GM19043 (cell line): ENCODE measurements at regions not wholly inside any gene's neighbourhood (a gene's known extent, or its start where the extent isn't known, plus 50 kb on each side); places are given as distances from the start of the nearest gene placed in this dataset.
"Not testable (repeated sequence)": the region's sequence is repeated elsewhere in the genome, so short reads cannot be mapped to it uniquely, and the experiment has no call there.

Source experiments
- ATAC-seq: cut with Tn5 transposase; IDR thresholded peaks from one replicate; pipeline ENCODE4 v1.9.1; 2021; ENCODE audit warnings: low read depth; ENCODE audit not compliant: unreplicated experiment

- no peak for ATAC-seq
Observed at GRCh38 chr2:63737081-63737751, 104.5 kb upstream of the UGP2 start.

GRCh38 chr2:63738019-63738418 is 103.7 kb upstream of the UGP2 start:
- ATAC-seq = no peak

- not testable (repeated sequence) for ATAC-seq
Observed at GRCh38 chr2:63739180-63739579, 102.5 kb upstream of the UGP2 start.

GRCh38 chr2:63740020-63740419 is 101.7 kb upstream of the UGP2 start:
- ATAC-seq = no peak

- ATAC-seq = no peak
Observed at GRCh38 chr2:63740943-63741342, 100.8 kb upstream of the UGP2 start.

GRCh38 chr2:63741884-63742579 is 99.7 kb upstream of the UGP2 start:
- no peak for ATAC-seq

- ATAC-seq = no peak
Observed at GRCh38 chr2:63742580-63742976, 99.1 kb upstream of the UGP2 start.

GRCh38 chr2:63743170-63743981 is 98.3 kb upstream of the UGP2 start:
- ATAC-seq = no peak

GRCh38 chr2:63743982-63744966 is 97.4 kb upstream of the UGP2 start:
- no peak for ATAC-seq

GRCh38 chr2:63746548-63746947 is 95.1 kb upstream of the UGP2 start:
- not testable (repeated sequence) for ATAC-seq

GRCh38 chr2:63751901-63752300 is 89.8 kb upstream of the UGP2 start:
- ATAC-seq = no peak

GRCh38 chr2:63755216-63755615 is 86.5 kb upstream of the UGP2 start:
- ATAC-seq = no peak

- no peak for ATAC-seq
Observed at GRCh38 chr2:63755965-63756364, 85.7 kb upstream of the UGP2 start.

- no peak for ATAC-seq
Observed at GRCh38 chr2:63763391-63763941, 78.2 kb upstream of the UGP2 start.

- no peak for ATAC-seq
Observed at GRCh38 chr2:63764630-63765029, 77.1 kb upstream of the UGP2 start.

- ATAC-seq = no peak
Observed at GRCh38 chr2:63765117-63765516, 76.6 kb upstream of the UGP2 start.

GRCh38 chr2:63767307-63767706 is 74.4 kb upstream of the UGP2 start:
- no peak for ATAC-seq

GRCh38 chr2:63768051-63768450 is 73.6 kb upstream of the UGP2 start:
- no peak for ATAC-seq

GRCh38 chr2:63769915-63770314 is 71.8 kb upstream of the UGP2 start:
- no peak for ATAC-seq

- ATAC-seq = no peak
Observed at GRCh38 chr2:63772061-63772460, 69.6 kb upstream of the UGP2 start.
